Activated naive CD8-positive, alpha-beta T cell treated with anti-CD3 and anti-CD28 coated beads, Interleukin-2, amount 50 U/mL, for 24 hours (primary cell): ENCODE measurements at regions not wholly inside any gene's neighbourhood (a gene's known extent, or its start where the extent isn't known, plus 50 kb on each side); places are given as distances from the start of the nearest gene placed in this dataset.

Experiments used
- ATAC-seq: fragments of 150-1000 bp; cut with Tn5 transposase; one replicate; pipeline ENCODE4 v1.10.0; 2021
- DNase-seq: peaks from one replicate; pipeline ENCODE4 v3.0.0; 2021
- H3K27ac Mint-ChIP-seq: one replicate; pipeline ENCODE4 v1.8.0; 2021; ENCODE audit warnings: mild to moderate bottlenecking, mixed read lengths
- H3K27me3 Mint-ChIP-seq: one replicate; pipeline ENCODE4 v1.8.0; 2021; ENCODE audit warnings: mixed read lengths
- H3K36me3 Mint-ChIP-seq: one replicate; pipeline ENCODE4 v1.8.0; 2021; ENCODE audit warnings: low read depth, mixed read lengths
- H3K4me1 Mint-ChIP-seq: one replicate; pipeline ENCODE4 v1.8.0; 2021; ENCODE audit warnings: mixed read lengths
- H3K4me3 Mint-ChIP-seq: one replicate; pipeline ENCODE4 v1.8.0; 2021; ENCODE audit warnings: mild to moderate bottlenecking, moderate library complexity, mixed read lengths
- H3K9me3 Mint-ChIP-seq: one replicate; pipeline ENCODE4 v1.8.0; 2021; ENCODE audit warnings: mixed read lengths

- no peak for ATAC-seq
- no peak for DNase-seq
- H3K27ac Mint-ChIP-seq = no peak overlapping the region
Measured at GRCh38 chr6:153673750-153674149, 365.3 kb upstream of the OPRM1 start.

GRCh38 chr6:153673225-153673624, 365.8 kb upstream of the OPRM1 start:
- ATAC-seq = no peak
- no peaks in the 10 kb centered on the region for H3K36me3 Mint-ChIP-seq
- no peaks in the 10 kb centered on the region for H3K9me3 Mint-ChIP-seq
- DNase-seq = no peak
- no peaks in the 10 kb centered on the region for H3K4me1 Mint-ChIP-seq
- H3K4me3 Mint-ChIP-seq = no peak overlapping the region
- no peak overlapping the region for H3K27ac Mint-ChIP-seq
- H3K27me3 Mint-ChIP-seq = no peaks in the 10 kb centered on the region

More at GRCh38 chr6:153673750-153674149, 365.3 kb upstream of the OPRM1 start:
- Mint-ChIP-seq H3K27me3 (no peaks in the 10 kb centered on the region), H3K9me3 (no peaks in the 10 kb centered on the region), H3K4me1 (no peaks in the 10 kb centered on the region), H3K4me3 (no peak overlapping the region), H3K36me3 (no peaks in the 10 kb centered on the region)

- Mint-ChIP-seq H3K27me3 (no peaks in the 10 kb centered on the region), H3K4me1 (no peaks in the 10 kb centered on the region), H3K4me3 (no peak overlapping the region), H3K9me3 (no peaks in the 10 kb centered on the region), H3K36me3 (no peaks in the 10 kb centered on the region), H3K27ac (no peak overlapping the region)
- no peak for ATAC-seq
- DNase-seq = no peak
Measured at GRCh38 chr6:153670403-153671026, 368.5 kb upstream of the OPRM1 start.

GRCh38 chr6:153668758-153669157, 370.3 kb upstream of the OPRM1 start:
- Mint-ChIP-seq H3K27me3 (no peaks in the 10 kb centered on the region), H3K9me3 (no peaks in the 10 kb centered on the region), H3K4me1 (no peaks in the 10 kb centered on the region), H3K27ac (no peak overlapping the region), H3K36me3 (no peaks in the 10 kb centered on the region), H3K4me3 (no peak overlapping the region)
- DNase-seq (no peak), ATAC-seq (no peak)

- H3K9me3 Mint-ChIP-seq = peaks cover 5% of the 10 kb centered on the region
- DNase-seq (no peak), ATAC-seq (no peak)
- H3K4me3 Mint-ChIP-seq = no peak overlapping the region
- no peaks in the 10 kb centered on the region for H3K4me1 Mint-ChIP-seq
- H3K27ac Mint-ChIP-seq = no peak overlapping the region
- H3K27me3 Mint-ChIP-seq = no peaks in the 10 kb centered on the region
- no peaks in the 10 kb centered on the region for H3K36me3 Mint-ChIP-seq
Measured at GRCh38 chr6:153662982-153663381, 376.1 kb upstream of the OPRM1 start.

GRCh38 chr6:153645326-153645725, 393.7 kb upstream of the OPRM1 start:
- Mint-ChIP-seq H3K27ac (no peak overlapping the region), H3K27me3 (no peaks in the 10 kb centered on the region), H3K36me3 (no peaks in the 10 kb centered on the region), H3K4me3 (no peak overlapping the region), H3K4me1 (no peaks in the 10 kb centered on the region), H3K9me3 (no peaks in the 10 kb centered on the region)
- DNase-seq (no peak), ATAC-seq (no peak)

GRCh38 chr6:153644000-153644399, 395.0 kb upstream of the OPRM1 start:
- H3K4me3 Mint-ChIP-seq = no peak overlapping the region
- H3K27me3 Mint-ChIP-seq = no peaks in the 10 kb centered on the region
- no peak overlapping the region for H3K27ac Mint-ChIP-seq
- DNase-seq (no peak), ATAC-seq (no peak)
- no peaks in the 10 kb centered on the region for H3K36me3 Mint-ChIP-seq
- no peaks in the 10 kb centered on the region for H3K9me3 Mint-ChIP-seq
- no peaks in the 10 kb centered on the region for H3K4me1 Mint-ChIP-seq

GRCh38 chr6:153634416-153634815, 404.6 kb upstream of the OPRM1 start:
- Mint-ChIP-seq H3K4me3 (no peak overlapping the region), H3K27ac (no peak overlapping the region), H3K9me3 (peaks cover 4% of the 10 kb centered on the region), H3K36me3 (no peaks in the 10 kb centered on the region), H3K27me3 (no peaks in the 10 kb centered on the region), H3K4me1 (no peaks in the 10 kb centered on the region)
- no peak for DNase-seq
- ATAC-seq = no peak

- no peak overlapping the region for H3K27ac Mint-ChIP-seq
- H3K4me3 Mint-ChIP-seq = no peak overlapping the region
- DNase-seq = no peak
- ATAC-seq = no peak
- no peaks in the 10 kb centered on the region for H3K27me3 Mint-ChIP-seq
- H3K36me3 Mint-ChIP-seq = no peaks in the 10 kb centered on the region
- no peaks in the 10 kb centered on the region for H3K4me1 Mint-ChIP-seq
- no peaks in the 10 kb centered on the region for H3K9me3 Mint-ChIP-seq
Measured at GRCh38 chr6:153625089-153625488, 414.0 kb upstream of the OPRM1 start.

- Mint-ChIP-seq H3K4me3 (no peak overlapping the region), H3K27ac (no peak overlapping the region), H3K9me3 (no peaks in the 10 kb centered on the region), H3K4me1 (no peaks in the 10 kb centered on the region), H3K27me3 (no peaks in the 10 kb centered on the region), H3K36me3 (no peaks in the 10 kb centered on the region)
- no peak for DNase-seq
- ATAC-seq = no peak
Measured at GRCh38 chr6:153624528-153624927, 414.5 kb upstream of the OPRM1 start.

- no peak for DNase-seq
- Mint-ChIP-seq H3K36me3 (no peaks in the 10 kb centered on the region), H3K4me3 (no peak overlapping the region), H3K27me3 (no peaks in the 10 kb centered on the region), H3K4me1 (no peaks in the 10 kb centered on the region), H3K9me3 (no peaks in the 10 kb centered on the region), H3K27ac (no peak overlapping the region)
- no peak for ATAC-seq
Measured at GRCh38 chr6:153623496-153623895, 415.5 kb upstream of the OPRM1 start.

- DNase-seq = no peak
- H3K36me3 Mint-ChIP-seq = no peaks in the 10 kb centered on the region
Measured at GRCh38 chr6:153621491-153621890, 417.5 kb upstream of the OPRM1 start.

GRCh38 chr6:153621070-153621469, 418.0 kb upstream of the OPRM1 start:
- Mint-ChIP-seq H3K27ac (no peak overlapping the region), H3K4me3 (no peak overlapping the region), H3K4me1 (no peaks in the 10 kb centered on the region), H3K9me3 (no peaks in the 10 kb centered on the region), H3K36me3 (no peaks in the 10 kb centered on the region), H3K27me3 (no peaks in the 10 kb centered on the region)
- ATAC-seq (no peak), DNase-seq (no peak)

More at GRCh38 chr6:153621491-153621890, 417.5 kb upstream of the OPRM1 start:
- Mint-ChIP-seq H3K4me1 (no peaks in the 10 kb centered on the region), H3K4me3 (no peak overlapping the region), H3K27ac (no peak overlapping the region), H3K9me3 (no peaks in the 10 kb centered on the region), H3K27me3 (no peaks in the 10 kb centered on the region)
- no peak for ATAC-seq

- Mint-ChIP-seq H3K27ac (no peak overlapping the region), H3K4me1 (no peaks in the 10 kb centered on the region), H3K4me3 (no peak overlapping the region), H3K9me3 (no peaks in the 10 kb centered on the region), H3K27me3 (no peaks in the 10 kb centered on the region), H3K36me3 (no peaks in the 10 kb centered on the region)
- ATAC-seq (no peak), DNase-seq (no peak)
Measured at GRCh38 chr6:153618371-153619322, 420.4 kb upstream of the OPRM1 start.

GRCh38 chr6:153616506-153616905, 422.5 kb upstream of the OPRM1 start:
- H3K4me1 Mint-ChIP-seq = no peaks in the 10 kb centered on the region
- no peak overlapping the region for H3K27ac Mint-ChIP-seq
- no peak for DNase-seq
- no peak for ATAC-seq
- H3K4me3 Mint-ChIP-seq = no peak overlapping the region
- H3K9me3 Mint-ChIP-seq = no peaks in the 10 kb centered on the region
- no peaks in the 10 kb centered on the region for H3K27me3 Mint-ChIP-seq
- H3K36me3 Mint-ChIP-seq = no peaks in the 10 kb centered on the region
